HCEC 1CT (cell line): ENCODE measurements at regions not wholly inside any gene's neighbourhood (a gene's known extent, or its start where the extent isn't known, plus 50 kb on each side); places are given as distances from the start of the nearest gene placed in this dataset.
"Not testable (repeated sequence)": the region's sequence is repeated elsewhere in the genome, so short reads cannot be mapped to it uniquely, and the experiment has no call there.

ENCODE experiments used
- DNase-seq: peaks from one replicate; pipeline ENCODE4 v3.0.0-alpha.2; 2017

DNA sequence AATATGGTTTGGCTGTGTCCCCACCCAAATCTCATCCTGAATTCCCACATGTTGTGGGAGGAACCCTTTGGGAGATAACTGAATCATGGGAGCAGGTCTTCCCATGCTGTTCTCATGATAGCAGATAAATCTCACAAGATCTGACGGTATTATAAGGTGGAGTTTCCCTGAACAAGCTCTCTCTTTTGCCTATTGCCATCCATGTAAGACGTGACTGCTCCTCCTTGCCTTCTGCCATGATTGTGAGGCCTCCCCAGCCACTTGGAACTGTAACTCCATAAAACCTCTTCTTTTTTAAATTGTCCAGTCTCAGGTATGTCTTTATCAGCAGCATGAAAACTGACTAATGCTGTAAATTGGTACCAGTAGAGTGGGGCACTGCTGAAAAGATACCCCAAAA, 103.3 kb upstream of the LYPLAL1 start:
- DNase-seq, result not testable (repeated sequence)

GRCh38 chr1:219071209-219071608, 102.5 kb upstream of the LYPLAL1 start:
- DNase-seq, result no peak

DNA sequence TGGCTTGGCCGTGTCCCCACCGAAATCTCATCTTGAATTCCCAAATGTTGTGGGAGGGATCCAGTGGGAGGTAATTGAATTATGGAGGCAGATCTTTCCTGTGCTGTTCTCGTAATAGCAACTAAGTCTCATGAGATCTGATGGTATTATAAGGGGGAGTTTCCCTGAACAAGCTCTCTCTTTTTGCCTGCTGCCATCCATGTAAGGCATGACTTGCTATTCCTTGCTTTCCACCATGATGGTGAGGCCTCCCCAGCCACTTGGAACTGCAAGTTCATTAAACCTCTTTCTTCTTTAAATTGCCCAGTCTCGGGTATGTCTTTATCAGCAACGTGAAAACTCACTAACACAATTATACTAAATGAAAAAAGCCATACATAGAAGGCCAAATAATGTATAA, 101.3 kb upstream of the LYPLAL1 start:
- DNase-seq, result no peak

- DNase-seq, result no peak
Observed at GRCh38 chr1:219074084-219074728, 99.5 kb upstream of the LYPLAL1 start.

DNA sequence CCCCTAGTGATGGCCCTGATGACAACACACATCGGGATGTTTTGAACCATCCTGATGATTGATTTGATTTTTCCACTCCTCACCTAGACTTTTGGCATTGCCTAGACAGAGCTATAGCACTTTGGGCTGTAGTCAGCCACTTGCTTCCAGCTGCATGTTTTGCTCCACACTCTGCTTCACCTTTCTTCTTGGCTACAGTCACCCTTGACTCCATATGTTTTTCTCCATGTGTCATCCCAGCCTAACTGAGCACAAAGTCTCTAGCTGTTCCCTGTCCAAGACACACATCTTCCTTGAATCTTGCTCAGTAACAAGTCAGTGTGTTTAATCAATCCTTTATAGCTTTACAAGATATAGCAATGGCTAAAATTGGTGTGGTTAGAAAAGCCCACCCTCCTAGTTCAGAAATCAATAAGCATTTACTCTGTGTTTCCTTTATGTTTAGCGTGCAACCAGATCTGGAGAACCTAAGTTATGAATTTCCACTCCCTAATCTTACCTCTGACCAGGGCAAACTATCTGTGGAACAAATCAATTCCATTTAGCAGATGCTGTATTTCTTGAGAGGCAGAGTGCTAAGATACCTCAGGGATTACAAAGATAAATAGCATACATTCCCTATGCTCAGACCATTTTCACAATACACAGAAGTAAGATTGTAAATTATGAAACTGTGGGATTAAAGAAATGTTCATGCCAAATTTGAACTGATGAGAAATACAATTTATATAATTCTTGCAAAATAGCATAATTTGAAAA, 98.4 kb upstream of the LYPLAL1 start:
- DNase-seq, result no peak

DNA sequence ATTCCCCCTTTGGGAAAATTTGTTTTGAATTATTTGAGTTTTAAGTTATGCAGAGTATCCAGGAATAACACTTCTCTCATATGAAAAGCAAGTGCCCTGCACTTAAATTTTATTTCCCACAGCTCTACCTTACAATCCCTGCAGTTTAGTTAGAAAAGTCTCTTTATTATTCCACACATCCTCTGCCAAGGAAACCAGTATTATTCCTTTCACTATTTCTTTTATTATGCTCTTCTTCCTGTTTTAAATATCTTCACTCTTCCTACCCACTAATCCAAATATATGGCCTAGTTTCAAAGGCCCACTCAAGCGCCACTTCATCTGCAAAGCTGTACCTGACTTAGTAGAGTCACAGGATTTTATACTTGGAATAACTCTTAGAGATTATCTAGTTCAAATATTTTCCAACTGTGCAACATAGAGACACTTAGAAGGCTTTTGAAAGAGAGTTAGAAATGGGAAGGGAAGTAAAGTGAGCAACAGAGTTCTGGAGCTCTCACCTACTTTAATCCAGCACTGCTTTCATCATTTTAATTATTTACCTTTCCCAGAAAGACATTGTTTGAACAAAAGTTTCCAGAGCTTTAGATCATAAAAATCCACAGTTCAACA, 97.2 kb upstream of the LYPLAL1 start:
- DNase-seq, result no peak

DNA sequence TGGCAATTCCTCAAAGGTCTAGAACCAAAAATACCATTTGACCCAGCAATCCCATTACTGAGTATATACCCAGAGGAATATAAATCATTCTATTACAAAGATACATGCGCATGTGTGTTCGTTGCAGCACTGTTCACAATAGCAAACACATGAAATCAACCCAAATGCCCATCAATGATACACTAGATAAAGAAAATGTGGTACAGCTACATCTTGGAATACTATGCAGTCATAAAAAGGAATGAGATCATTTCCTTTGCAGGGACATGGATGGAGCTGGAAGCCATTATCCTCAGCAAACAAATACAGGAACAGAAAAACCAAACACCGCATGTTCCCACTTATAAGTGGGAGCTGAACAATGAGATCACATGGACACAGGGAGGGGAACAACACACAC, 95.9 kb upstream of the LYPLAL1 start:
- DNase-seq, result not testable (repeated sequence)

- no peak for DNase-seq
Observed at GRCh38 chr1:219081943-219082925, 91.4 kb upstream of the LYPLAL1 start.

GRCh38 chr1:219083631-219084030, 90.0 kb upstream of the LYPLAL1 start:
- no peak for DNase-seq

DNA sequence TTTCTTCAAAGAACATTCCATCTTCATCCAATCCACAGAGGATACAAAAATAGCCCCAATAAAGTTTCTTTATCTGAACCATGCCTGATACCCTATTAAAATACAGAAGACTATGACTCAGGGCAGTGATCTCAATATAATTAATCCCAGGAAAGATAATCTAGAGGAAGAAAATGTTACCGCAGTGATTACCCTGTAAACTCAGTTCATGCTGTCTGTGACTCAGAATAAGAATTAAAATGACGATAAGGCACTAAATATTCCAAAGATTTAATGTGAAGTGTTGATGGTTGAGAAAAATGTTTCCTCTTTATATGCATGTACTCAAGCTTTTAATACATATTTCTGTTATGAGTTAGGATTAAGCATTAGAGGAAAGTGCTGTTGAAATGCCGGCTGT, 88.6 kb upstream of the LYPLAL1 start:
- DNase-seq, result peak; percentile 82

DNA sequence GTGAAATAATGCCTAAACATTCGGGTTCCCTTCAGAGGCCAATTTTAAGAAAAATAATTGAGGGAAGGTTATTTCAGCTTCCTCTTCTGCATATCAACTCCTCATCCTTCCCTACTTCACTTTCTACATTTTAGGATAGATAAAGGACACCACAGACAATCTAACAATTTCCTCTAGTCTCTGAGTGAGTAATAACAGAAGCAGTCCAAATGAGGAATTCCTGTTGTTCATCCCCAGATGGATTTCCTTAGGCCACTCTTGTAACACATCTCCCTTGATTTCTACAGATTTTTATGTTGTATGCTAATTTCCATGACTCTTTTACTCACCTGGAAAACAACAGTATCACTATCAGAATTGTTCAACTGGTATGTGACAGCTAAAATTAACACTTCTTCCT, 87.7 kb upstream of the LYPLAL1 start:
- peak; percentile 70 for DNase-seq

- peak; percentile 17 for DNase-seq
Observed at GRCh38 chr1:219086956-219087469, 86.7 kb upstream of the LYPLAL1 start.

GRCh38 chr1:219088778-219089557, 84.7 kb upstream of the LYPLAL1 start:
- DNase-seq, result peak; percentile 97

DNA sequence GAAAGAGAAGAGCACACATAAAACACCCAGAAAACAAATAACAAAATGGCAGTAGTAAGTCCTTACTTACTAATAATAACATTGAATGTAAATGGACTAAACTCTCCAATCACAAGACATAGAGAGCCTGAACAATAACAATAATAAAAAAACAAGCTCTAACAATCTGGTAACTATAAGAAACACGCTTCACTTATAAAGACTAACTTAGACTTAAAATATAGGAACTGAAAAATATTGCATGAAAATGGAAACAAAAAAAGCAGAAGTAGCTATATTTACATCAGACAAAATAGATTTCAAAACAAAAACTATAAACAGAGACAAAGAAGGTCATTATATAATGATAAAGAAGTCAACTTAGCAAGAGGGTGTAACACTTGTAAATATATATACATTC, 83.1 kb upstream of the LYPLAL1 start:
- DNase-seq, result no peak

- peak; percentile 82 for DNase-seq
Observed at GRCh38 chr1:219092206-219092605, 81.5 kb upstream of the LYPLAL1 start.

GRCh38 chr1:219099307-219099706, 74.4 kb upstream of the LYPLAL1 start:
- DNase-seq, result no peak

DNA sequence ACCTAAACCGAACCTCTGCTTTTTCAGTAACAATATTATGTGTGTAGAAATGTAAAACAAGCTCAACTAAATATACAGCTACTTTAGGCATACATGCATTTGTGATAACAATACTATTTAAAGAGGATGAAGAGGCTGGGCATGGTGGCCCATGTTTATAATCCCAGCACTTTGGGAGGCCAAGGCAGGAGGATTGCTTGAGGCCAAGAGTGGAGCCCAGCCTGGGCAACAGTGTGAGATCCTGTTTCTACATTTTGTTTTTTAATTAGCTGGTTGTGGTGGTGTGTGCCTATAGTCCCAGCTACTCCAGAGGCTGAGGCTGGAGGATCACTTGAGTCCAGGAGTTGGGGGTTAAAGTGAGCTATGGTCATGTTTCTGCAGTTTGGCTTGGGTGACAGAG, 73.6 kb upstream of the LYPLAL1 start:
- DNase-seq, result no peak

- not testable (repeated sequence) for DNase-seq
Observed at GRCh38 chr1:219102466-219102865, 71.2 kb upstream of the LYPLAL1 start.

- DNase-seq, result no peak
Observed at GRCh38 chr1:219105893-219106292, 67.8 kb upstream of the LYPLAL1 start.

DNA sequence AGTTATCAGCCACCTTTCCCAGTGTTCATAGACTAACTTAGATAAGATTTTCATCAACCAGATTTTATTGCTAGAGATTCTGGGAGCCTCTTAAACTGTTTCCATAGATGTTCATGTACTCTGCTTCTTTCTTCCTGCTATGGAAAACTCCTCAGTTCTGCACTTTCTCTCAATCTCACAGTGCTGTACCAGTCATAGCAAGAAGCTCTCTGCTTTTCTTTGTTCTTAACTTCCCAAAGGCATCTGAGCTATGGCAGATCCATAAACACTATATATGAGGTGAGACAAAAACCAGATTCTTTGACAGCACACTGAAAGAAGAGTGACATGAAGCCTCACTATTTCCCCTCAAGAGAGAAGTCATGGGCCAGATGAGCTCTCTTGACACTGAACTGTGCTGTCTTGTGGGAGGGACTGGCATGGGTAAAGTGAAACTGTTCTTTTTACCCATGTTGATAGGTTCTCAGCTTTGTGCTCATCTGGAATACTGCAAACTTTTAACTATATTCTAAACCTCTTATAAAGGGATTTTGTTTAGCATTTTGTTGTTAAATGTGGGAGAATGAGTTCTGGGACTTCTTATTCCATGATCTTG, 64.2 kb upstream of the LYPLAL1 start:
- no peak for DNase-seq

GRCh38 chr1:219113261-219113660, 60.4 kb upstream of the LYPLAL1 start:
- DNase-seq, result peak; percentile 21
